Trophoblast cell (in vitro differentiated cells and primary cell): ENCODE measurements at regions not wholly inside any gene's neighbourhood (a gene's known extent, or its start where the extent isn't known, plus 50 kb on each side); places are given as distances from the start of the nearest gene placed in this dataset.

ENCODE experiments used
- DNase-seq, 2 donors: peaks; one replicate each; pipeline ENCODE4 v3.0.0-alpha.2; 2016
- H2AFZ ChIP-seq: 2 replicates; pipeline ENCODE4 v1.6.1; 2013; ENCODE audit warnings: low read length, moderate library complexity, mild to moderate bottlenecking; ENCODE audit not compliant: insufficient read depth, poor library complexity
- H2AK5ac ChIP-seq: 2 replicates; pipeline ENCODE4 v1.6.1; 2013; ENCODE audit warnings: mild to moderate bottlenecking, low read length
- H2BK120ac ChIP-seq: 2 replicates; pipeline ENCODE4 v1.6.1; 2013; ENCODE audit warnings: low read length, mild to moderate bottlenecking, moderate library complexity; ENCODE audit not compliant: insufficient read depth, poor library complexity
- H2BK12ac ChIP-seq: 2 replicates; pipeline ENCODE4 v1.6.1; 2013; ENCODE audit warnings: mild to moderate bottlenecking, low read length, moderate library complexity
- H2BK5ac ChIP-seq: 2 replicates; pipeline ENCODE4 v1.6.1; 2013; ENCODE audit warnings: low read length, low read depth, moderate library complexity, mild to moderate bottlenecking; ENCODE audit not compliant: poor library complexity
- H3K14ac ChIP-seq: 2 replicates; pipeline ENCODE4 v1.6.1; 2013; ENCODE audit warnings: mild to moderate bottlenecking, low read length
- H3K18ac ChIP-seq: 2 replicates; pipeline ENCODE4 v1.6.1; 2013; ENCODE audit warnings: mild to moderate bottlenecking, low read length
- H3K23ac ChIP-seq: 2 replicates; pipeline ENCODE4 v1.6.1; 2013; ENCODE audit warnings: low read length
- H3K27ac ChIP-seq: 2 replicates; pipeline ENCODE4 v1.5.1; 2013; ENCODE audit warnings: low read depth, mild to moderate bottlenecking, inconsistent platforms, low read length, moderate library complexity
- H3K27me3 ChIP-seq: 2 replicates; pipeline ENCODE4 v1.6.1; 2013; ENCODE audit warnings: inconsistent platforms, mild to moderate bottlenecking, low read length, moderate library complexity; ENCODE audit not compliant: insufficient read depth
- H3K36me3 ChIP-seq, 2 experiments: 1 replicate in 1 of 2; 2 replicates in 1 of 2; pipeline ENCODE4 v1.6.1; 2013; ENCODE audit warnings: low read length in 2 of 2, mild to moderate bottlenecking in 2 of 2, moderate library complexity in 1 of 2; ENCODE audit not compliant: insufficient read depth in 2 of 2, control insufficient read depth in 1 of 2
- H3K4ac ChIP-seq: 2 replicates; pipeline ENCODE4 v1.6.1; 2013; ENCODE audit warnings: low read depth, mild to moderate bottlenecking, low read length, moderate library complexity
- H3K4me1 ChIP-seq, 2 experiments: 1 replicate in 1 of 2; 2 replicates in 1 of 2; pipeline ENCODE4 v1.6.1; 2013; ENCODE audit warnings: low read length in 2 of 2, mild to moderate bottlenecking in 2 of 2, moderate library complexity in 1 of 2; ENCODE audit not compliant: insufficient read depth in 2 of 2, control insufficient read depth in 1 of 2
- H3K4me2 ChIP-seq: 2 replicates; pipeline ENCODE4 v1.6.1; 2013; ENCODE audit warnings: inconsistent platforms, mild to moderate bottlenecking, low read length, moderate library complexity
- H3K4me3 ChIP-seq: 2 replicates; pipeline ENCODE4 v1.5.1; 2013; ENCODE audit warnings: mild to moderate bottlenecking, low read depth, low read length, inconsistent platforms
- H3K79me1 ChIP-seq: one replicate; pipeline ENCODE4 v1.6.1; 2013; ENCODE audit warnings: low read length
- H3K79me2 ChIP-seq: 2 replicates; pipeline ENCODE4 v1.6.1; 2013; ENCODE audit warnings: low read length, mild to moderate bottlenecking; ENCODE audit not compliant: control insufficient read depth, insufficient read depth, poor library complexity
- H3K9ac ChIP-seq: 2 replicates; pipeline ENCODE4 v1.6.1; 2013; ENCODE audit warnings: mild to moderate bottlenecking, low read length
- H3K9me3 ChIP-seq: 2 replicates; pipeline ENCODE4 v1.6.1; 2013; ENCODE audit warnings: low read depth, mild to moderate bottlenecking, control low read depth, inconsistent platforms, low read length; ENCODE audit not compliant: insufficient read depth
- H4K12ac ChIP-seq: 2 replicates; pipeline ENCODE4 v1.6.1; 2013; ENCODE audit warnings: low read depth, mild to moderate bottlenecking, low read length, moderate library complexity
- H4K8ac ChIP-seq: 2 replicates; pipeline ENCODE4 v1.6.1; 2013; ENCODE audit warnings: low read depth, mild to moderate bottlenecking, low read length, moderate library complexity
- H4K91ac ChIP-seq: one replicate; pipeline ENCODE4 v1.6.1; 2013; ENCODE audit warnings: low read depth, mild to moderate bottlenecking, low read length, moderate library complexity
- WGBS: extraction: QIAGEN DNeasy Blood & Tissue Kit; methylation state at CpG from one replicate; pipeline ENCODE4 v1.1.7; 2013; ENCODE audit warnings: missing lambda C conversion rate; ENCODE audit not compliant: insufficient read length, insufficient coverage; ENCODE audit errors: extremely low coverage; 5-methylcytosine and 5-hydroxymethylcytosine counted together

DNA sequence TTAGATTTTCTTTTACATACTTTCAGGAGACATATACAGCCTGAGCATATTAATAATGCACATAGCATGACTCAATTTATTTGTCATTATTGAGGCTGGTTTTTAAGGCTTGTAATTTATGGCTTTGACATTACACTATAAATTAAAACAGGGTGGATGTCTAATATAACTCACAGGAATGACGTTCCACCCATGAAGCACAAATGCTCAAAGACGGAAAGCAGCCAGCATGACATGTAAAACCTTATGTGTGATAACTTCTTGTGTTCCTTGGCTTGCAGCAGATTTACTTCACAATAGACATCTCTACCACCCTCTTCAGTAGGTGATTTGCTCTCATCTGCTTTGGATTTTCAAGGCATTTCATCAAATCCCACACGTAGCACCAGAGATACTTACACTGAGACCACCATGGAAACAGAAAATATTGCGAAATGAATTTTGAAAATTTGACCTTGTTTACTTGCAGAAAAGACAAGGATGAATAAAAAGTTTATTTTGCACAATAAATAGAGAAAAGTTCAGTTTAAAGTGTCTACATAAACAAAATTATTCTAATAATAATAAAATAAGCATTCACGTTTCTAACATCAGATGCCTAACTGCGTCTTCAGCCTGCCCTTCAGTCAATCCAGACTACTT, 64.7 kb upstream of the BTC start:
- Histone ChIP-seq H3K4me2 (no peak overlapping the region), H3K9me3 (no peaks in the 10 kb centered on the region), H3K4me3 (no peak overlapping the region), H3K23ac (no peak overlapping the region), H3K27ac (no peak overlapping the region), H2BK5ac (no peak overlapping the region), H3K14ac (no peak overlapping the region), H4K8ac (no peak overlapping the region), H3K36me3 (no peaks in the 10 kb centered on the region), H3K79me1 (no peaks in the 10 kb centered on the region), H2AFZ (no peak overlapping the region), H2AK5ac (no peak overlapping the region), H3K79me2 (no peaks in the 10 kb centered on the region), H3K18ac (no peak overlapping the region), H3K4me1 (no peaks in the 10 kb centered on the region), H3K4ac (no peak overlapping the region), H3K27me3 (no peaks in the 10 kb centered on the region), H2BK120ac (no peak overlapping the region), H4K91ac (no peak overlapping the region), H3K9ac (no peak overlapping the region), H4K12ac (no peak overlapping the region), H2BK12ac (no peak overlapping the region)
- DNase-seq: no peak
- no CpG with 5 or more reads among the region's 6 CpGs for WGBS

DNA sequence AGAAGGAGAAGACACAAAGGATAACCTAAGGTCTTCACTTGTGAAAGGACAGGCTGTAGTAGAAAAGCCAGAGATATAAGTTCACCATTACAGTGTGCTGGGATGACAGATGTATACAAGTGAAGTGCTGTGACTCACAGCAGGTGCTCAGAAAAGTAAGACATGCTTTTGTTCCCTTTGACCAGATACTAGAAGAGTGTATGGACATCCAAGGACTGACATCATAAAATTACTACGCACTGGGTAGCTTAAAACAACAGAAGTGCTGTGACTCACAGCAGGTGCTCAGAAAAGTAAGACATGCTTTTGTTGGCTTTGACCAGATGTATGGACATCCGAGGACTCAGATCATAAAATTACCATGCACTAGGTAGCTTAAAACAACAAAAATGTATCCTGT, 61.6 kb upstream of the BTC start:
- no peaks in the 10 kb centered on the region for H3K27me3 ChIP-seq
- H2AK5ac ChIP-seq: no peak overlapping the region
- no peak overlapping the region for H3K4ac ChIP-seq
- H3K14ac ChIP-seq: no peak overlapping the region
- H3K4me2 ChIP-seq: no peak overlapping the region
- H3K9me3 ChIP-seq: no peaks in the 10 kb centered on the region
- no peak overlapping the region for H2BK120ac ChIP-seq
- H2AFZ ChIP-seq: no peak overlapping the region
- H2BK12ac ChIP-seq: no peak overlapping the region
- WGBS: no CpG with 5 or more reads among the region's 2 CpGs
- no peak overlapping the region for H4K8ac ChIP-seq
- H4K91ac ChIP-seq: no peak overlapping the region
- H3K9ac ChIP-seq: no peak overlapping the region
- no peak overlapping the region for H2BK5ac ChIP-seq
- H3K27ac ChIP-seq: no peak overlapping the region
- H3K79me1 ChIP-seq: no peaks in the 10 kb centered on the region
- H3K23ac ChIP-seq: no peak overlapping the region
- H3K4me3 ChIP-seq: no peak overlapping the region
- no peaks in the 10 kb centered on the region for H3K4me1 ChIP-seq
- no peaks in the 10 kb centered on the region for H3K79me2 ChIP-seq
- no peak overlapping the region for H3K18ac ChIP-seq
- H3K36me3 ChIP-seq: no peaks in the 10 kb centered on the region
- no peak overlapping the region for H4K12ac ChIP-seq
- peak in 1 of 2 donors; percentile 58 for DNase-seq

DNA sequence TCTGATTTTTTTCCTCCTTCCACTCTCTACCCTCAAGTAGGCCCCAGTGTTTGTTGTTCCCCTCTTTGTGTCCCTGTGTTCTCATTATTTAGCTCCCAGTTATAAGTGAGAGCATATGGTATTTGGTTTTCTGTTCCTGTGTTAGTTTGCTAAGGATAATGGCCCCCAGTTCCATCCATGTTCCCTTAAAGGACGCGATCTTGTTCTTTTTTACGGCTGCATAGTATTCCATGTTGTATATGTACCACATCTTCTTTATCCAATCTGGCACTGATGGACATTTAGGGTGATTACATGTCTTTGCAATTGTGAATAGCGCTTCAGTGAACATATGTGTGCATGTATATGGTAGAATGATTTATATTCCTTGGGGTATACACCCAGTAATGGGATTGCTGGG, 54.5 kb upstream of the BTC start:
- H4K12ac ChIP-seq: no peak overlapping the region
- H3K4me1 ChIP-seq: no peaks in the 10 kb centered on the region
- no peak overlapping the region for H2BK12ac ChIP-seq
- H2AFZ ChIP-seq: no peak overlapping the region
- WGBS: no CpG with 5 or more reads among the region's 4 CpGs
- no peak overlapping the region for H2BK120ac ChIP-seq
- no peak overlapping the region for H3K14ac ChIP-seq
- no peak overlapping the region for H3K4me2 ChIP-seq
- no peaks in the 10 kb centered on the region for H3K27me3 ChIP-seq
- H3K9ac ChIP-seq: no peak overlapping the region
- H2AK5ac ChIP-seq: no peak overlapping the region
- H3K9me3 ChIP-seq: no peaks in the 10 kb centered on the region
- H3K36me3 ChIP-seq: no peaks in the 10 kb centered on the region
- H4K91ac ChIP-seq: no peak overlapping the region
- H3K4ac ChIP-seq: no peak overlapping the region
- H2BK5ac ChIP-seq: no peak overlapping the region
- H3K79me1 ChIP-seq: no peaks in the 10 kb centered on the region
- H3K18ac ChIP-seq: no peak overlapping the region
- H3K23ac ChIP-seq: no peak overlapping the region
- H3K79me2 ChIP-seq: no peaks in the 10 kb centered on the region
- no peak overlapping the region for H3K4me3 ChIP-seq
- DNase-seq: no peak
- no peak overlapping the region for H3K27ac ChIP-seq
- no peak overlapping the region for H4K8ac ChIP-seq

DNA sequence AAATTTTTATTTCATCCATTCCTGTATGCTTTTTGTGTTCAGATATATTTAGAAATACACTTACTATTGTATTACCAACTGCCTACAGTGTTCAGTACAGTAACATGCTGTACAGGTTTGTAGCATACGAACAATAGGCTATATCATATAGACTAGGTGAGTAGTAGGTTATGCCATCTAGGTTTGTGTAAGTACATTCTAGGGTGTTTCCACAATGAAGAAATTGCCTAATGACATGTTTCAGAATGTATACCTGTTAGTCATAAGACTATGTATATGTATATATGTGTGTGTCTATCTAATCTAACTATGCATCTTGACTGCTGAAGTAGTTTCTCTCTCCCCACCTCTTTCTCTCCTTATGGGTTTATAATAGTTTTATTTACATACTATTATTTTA, 51.5 kb upstream of the BTC start:
- H3K9ac ChIP-seq: no peak overlapping the region
- H3K18ac ChIP-seq: no peak overlapping the region
- no peaks in the 10 kb centered on the region for H3K36me3 ChIP-seq
- H2BK5ac ChIP-seq: no peak overlapping the region
- H3K9me3 ChIP-seq: no peaks in the 10 kb centered on the region
- no peaks in the 10 kb centered on the region for H3K79me1 ChIP-seq
- no peak overlapping the region for H3K23ac ChIP-seq
- no peak overlapping the region for H3K27ac ChIP-seq
- H2BK120ac ChIP-seq: no peak overlapping the region
- H3K27me3 ChIP-seq: no peaks in the 10 kb centered on the region
- H3K4me1 ChIP-seq: no peaks in the 10 kb centered on the region
- H2AK5ac ChIP-seq: no peak overlapping the region
- no peak overlapping the region for H4K91ac ChIP-seq
- H3K79me2 ChIP-seq: no peaks in the 10 kb centered on the region
- no peak overlapping the region for H2BK12ac ChIP-seq
- no CpG with 5 or more reads among the region's 1 CpG for WGBS
- no peak overlapping the region for H3K4ac ChIP-seq
- H3K4me3 ChIP-seq: no peak overlapping the region
- H3K4me2 ChIP-seq: no peak overlapping the region
- peak; percentile 41 to 90 for DNase-seq
- H3K14ac ChIP-seq: no peak overlapping the region
- no peak overlapping the region for H4K12ac ChIP-seq
- H2AFZ ChIP-seq: no peak overlapping the region
- H4K8ac ChIP-seq: no peak overlapping the region
